AG04449 (cell line): ENCODE measurements at regions not wholly inside any gene's neighbourhood (a gene's known extent, or its start where the extent isn't known, plus 50 kb on each side); places are given as distances from the start of the nearest gene placed in this dataset.
A peak's percentile ranks its signal among the peaks of the same experiment; 100 is the strongest.

ENCODE experiments used
- CTCF ChIA-PET: fragments of 350-600 bp; formaldehyde crosslinking; extraction: SDS; loops from one replicate; lab custom pipeline; 2021; ENCODE audit warnings: antibody characterized with exemption; lab: Yijun Ruan, JAX
- POLR2A ChIA-PET: fragments of 400-600, 350-600 bp; formaldehyde crosslinking; extraction: SDS; loops from one replicate; lab custom pipeline; 2020; ENCODE audit warnings: antibody characterized with exemption, inconsistent platforms; lab: Yijun Ruan, JAX
- DNase-seq: peaks from one replicate; pipeline ENCODE4 v3.0.0-alpha.2; 2010; ENCODE audit warnings: low read depth, low spot score
- H3K4me3 ChIP-seq: 2 replicates; pipeline ENCODE4 v1.5.1; 2011; ENCODE audit warnings: low read depth, mild to moderate bottlenecking, control low read depth, low read length
- CTCF ChIP-seq: IDR thresholded peaks from one replicate; pipeline ENCODE4 v1.5.1; 2011; ENCODE audit warnings: mild to moderate bottlenecking, moderate library complexity, low read length, control low read depth, inconsistent platforms; ENCODE audit not compliant: insufficient read depth; ENCODE audit errors: missing control alignments

- DNase-seq: no peak
- no peak for TF ChIP-seq CTCF
- H3K4me3 ChIP-seq: no peak overlapping the region
- ChIA-PET POLR2A (no interaction called here), CTCF (interaction anchor here (0.9 kb wide), 1 partner anchor 40 kb away, joined by 3 read pairs; no protein-coding TSS in a partner anchor)
Measured at GRCh38 chr17:68718926-68719325, 117.8 kb upstream of the FAM20A start.

GRCh38 chr17:68718465-68718864 is 117.3 kb upstream of the FAM20A start:
- no peak for DNase-seq
- TF ChIP-seq CTCF: no peak
- POLR2A ChIA-PET: no interaction called here
- H3K4me3 ChIP-seq: no peak overlapping the region
- CTCF ChIA-PET: interaction anchor here (0.9 kb wide), 1 partner anchor 41 kb away, joined by 3 read pairs; no protein-coding TSS in a partner anchor

- DNase-seq: no peak
- no peak overlapping the region for H3K4me3 ChIP-seq
- ChIA-PET CTCF (no interaction called here), POLR2A (no interaction called here)
- no peak for TF ChIP-seq CTCF
Measured at GRCh38 chr17:68714676-68715075, 113.5 kb upstream of the FAM20A start.

- DNase-seq: no peak
- no peak overlapping the region for H3K4me3 ChIP-seq
- POLR2A ChIA-PET: no interaction called here
- CTCF ChIA-PET: no interaction called here
- TF ChIP-seq CTCF: no peak
Measured at GRCh38 chr17:68711858-68712257, 110.7 kb upstream of the FAM20A start.

- no peak for TF ChIP-seq CTCF
- POLR2A ChIA-PET: interaction anchor here (0.8 to 1.2 kb wide), 2 partner anchors 9 to 10 kb away, joined by 3 read pairs; no protein-coding TSS in a partner anchor
- DNase-seq: no peak
- no peak overlapping the region; the same call in 1 of the 2 replicates for H3K4me3 ChIP-seq
- CTCF ChIA-PET: no interaction called here
Measured at GRCh38 chr17:68710976-68711375, 109.8 kb upstream of the FAM20A start.

- no peak for TF ChIP-seq CTCF
- ChIA-PET CTCF (no interaction called here), POLR2A (interaction anchor here (0.7 to 1.2 kb wide), 3 partner anchors 9 to 69 kb away, joined by 3 read pairs; no protein-coding TSS in a partner anchor)
- peak; percentile 69 for DNase-seq
- peak overlapping the region; percentile 4 for H3K4me3 ChIP-seq
Measured at GRCh38 chr17:68710035-68710780, 109.0 kb upstream of the FAM20A start.
